HPDE6-E6E7 (cell line): ENCODE measurements at regions not wholly inside any gene's neighbourhood (a gene's known extent, or its start where the extent isn't known, plus 50 kb on each side); places are given as distances from the start of the nearest gene placed in this dataset.
"Not testable (repeated sequence)": the region's sequence is repeated elsewhere in the genome, so short reads cannot be mapped to it uniquely, and the experiment has no call there.

Experiments
- DNase-seq: peaks from one replicate; pipeline ENCODE4 v3.0.0; 2011; ENCODE audit warnings: missing footprints; ENCODE audit errors: extremely low spot score

GRCh38 chr14:35174342-35174741 lies 52.0 kb downstream of the PRORP start:
- DNase-seq: no peak

GRCh38 chr14:35180179-35180578 lies 57.8 kb downstream of the PRORP start:
- DNase-seq: no peak

GRCh38 chr14:35184891-35185290 lies 62.5 kb downstream of the PRORP start:
- not testable (repeated sequence) for DNase-seq

- DNase-seq: no peak
Measured at GRCh38 chr14:35189422-35189821, 67.1 kb downstream of the PRORP start.

- no peak for DNase-seq
Measured at GRCh38 chr14:35193161-35193560, 70.8 kb downstream of the PRORP start.

- not testable (repeated sequence) for DNase-seq
Measured at GRCh38 chr14:35194183-35194582, 71.8 kb downstream of the PRORP start.

- no peak for DNase-seq
Measured at GRCh38 chr14:35196571-35196970, 74.2 kb downstream of the PRORP start.

GRCh38 chr14:35197015-35197414 lies 74.7 kb downstream of the PRORP start:
- DNase-seq: peak; percentile 20

GRCh38 chr14:35201066-35201465 lies 78.7 kb downstream of the PRORP start:
- DNase-seq: no peak

GRCh38 chr14:35202195-35202594 lies 79.8 kb downstream of the PRORP start:
- no peak for DNase-seq

GRCh38 chr14:35205737-35206136 lies 83.4 kb downstream of the PRORP start:
- DNase-seq: no peak

- no peak for DNase-seq
Measured at GRCh38 chr14:35211067-35211466, 81.1 kb upstream of the PSMA6 start.

- no peak for DNase-seq
Measured at GRCh38 chr14:35212471-35213142, 79.6 kb upstream of the PSMA6 start.

GRCh38 chr14:35213143-35213788 lies 78.9 kb upstream of the PSMA6 start:
- no peak for DNase-seq

- DNase-seq: peak; percentile 44
Measured at GRCh38 chr14:35213869-35214387, 78.3 kb upstream of the PSMA6 start.

GRCh38 chr14:35214402-35214801 lies 77.8 kb upstream of the PSMA6 start:
- peak; percentile 50 for DNase-seq

- peak; percentile 8 for DNase-seq
Measured at GRCh38 chr14:35215110-35215813, 76.9 kb upstream of the PSMA6 start.

- not testable (repeated sequence) for DNase-seq
Measured at GRCh38 chr14:35218176-35218575, 74.0 kb upstream of the PSMA6 start.

- DNase-seq: no peak
Measured at GRCh38 chr14:35218963-35219362, 73.2 kb upstream of the PSMA6 start.

GRCh38 chr14:35220027-35220676 lies 72.0 kb upstream of the PSMA6 start:
- no peak for DNase-seq

- no peak for DNase-seq
Measured at GRCh38 chr14:35220920-35221319, 71.3 kb upstream of the PSMA6 start.

GRCh38 chr14:35221462-35221861 lies 70.7 kb upstream of the PSMA6 start:
- no peak for DNase-seq
